HepG2 (cell line): ENCODE measurements at regions not wholly inside any gene's neighbourhood (a gene's known extent, or its start where the extent isn't known, plus 50 kb on each side); places are given as distances from the start of the nearest gene placed in this dataset.

Experiments used
- ARNT2 ChIP-seq: sonication (generic); formaldehyde crosslinking; IDR thresholded peaks from 2 replicates; pipeline ENCODE4 v1.8.0; 2022; ENCODE audit warnings: mild to moderate bottlenecking, low read depth, missing genetic modification reagents, moderate library complexity
- BATF2 ChIP-seq: sonication (generic); formaldehyde crosslinking; IDR thresholded peaks from 2 replicates; pipeline ENCODE4 v1.8.0; 2022; ENCODE audit warnings: mild to moderate bottlenecking, missing genetic modification reagents, moderate library complexity
- CCDC6 ChIP-seq: sonication (generic); formaldehyde crosslinking; IDR thresholded peaks from 2 replicates; pipeline ENCODE4 v1.8.1; 2022; ENCODE audit warnings: mild to moderate bottlenecking, missing genetic modification reagents, moderate library complexity
- CREB3 ChIP-seq: sonication (generic); formaldehyde crosslinking; IDR thresholded peaks from 2 replicates; pipeline ENCODE4 v1.5.0; 2020; ENCODE audit warnings: missing genetic modification reagents
- DR1 ChIP-seq: sonication (generic); formaldehyde crosslinking; IDR thresholded peaks from 2 replicates; pipeline ENCODE4 v1.8.0; 2021; ENCODE audit warnings: mild to moderate bottlenecking, missing genetic modification reagents, inconsistent platforms
- FOXP1 ChIP-seq, 2 experiments: fragments of 450-650 bp in 1 of 2; IDR thresholded peaks; 2 replicates each; pipeline ENCODE4 v1.6.1; 2017 to 2018; ENCODE audit warnings: antibody characterized with exemption in 1 of 2
- HDAC2 ChIP-seq: sonication (generic); formaldehyde crosslinking; IDR thresholded peaks from 2 replicates; pipeline ENCODE4 v1.4.0; 2020; ENCODE audit warnings: missing genetic modification reagents
- IKZF1 ChIP-seq: fragments of 450-650 bp; IDR thresholded peaks from 2 replicates; pipeline ENCODE4 v1.7.1; 2016
- ISX ChIP-seq: sonication (generic); formaldehyde crosslinking; conservative IDR thresholded peaks from 2 replicates; pipeline ENCODE4 v1.5.0; 2020; ENCODE audit warnings: missing genetic modification reagents
- KLF15 ChIP-seq: sonication (generic); formaldehyde crosslinking; IDR thresholded peaks from 2 replicates; pipeline ENCODE4 v1.8.1; 2023; ENCODE audit warnings: borderline replicate concordance, mild to moderate bottlenecking, inconsistent platforms, missing genetic modification reagents, mixed read lengths
- MLLT10 ChIP-seq: sonication (generic); formaldehyde crosslinking; IDR thresholded peaks from 2 replicates; pipeline ENCODE4 v1.4.0; 2020; ENCODE audit warnings: missing genetic modification reagents
- NFRKB ChIP-seq: fragments of 450-650 bp; IDR thresholded peaks from 2 replicates; pipeline ENCODE4 v1.6.1; 2017
- NR1H2 ChIP-seq: sonication (generic); formaldehyde crosslinking; IDR thresholded peaks from 2 replicates; pipeline ENCODE4 v1.8.1; 2022; ENCODE audit warnings: low read depth, missing genetic modification reagents, borderline replicate concordance
- ONECUT2 ChIP-seq: sonication (generic); formaldehyde crosslinking; IDR thresholded peaks from 2 replicates; pipeline ENCODE4 v1.4.0; 2020; ENCODE audit warnings: missing genetic modification reagents
- PLRG1 ChIP-seq: fragments of 450-650 bp; conservative IDR thresholded peaks from 2 replicates; pipeline ENCODE4 v1.6.1; 2016
- PPARG ChIP-seq: conservative IDR thresholded peaks from 2 replicates; pipeline ENCODE4 v1.6.1; 2016; ENCODE audit warnings: missing biosample characterization, missing genetic modification reagents
- SAP130 ChIP-seq: IDR thresholded peaks from 2 replicates; pipeline ENCODE4 v1.6.1; 2016; ENCODE audit warnings: low read depth
- TAF15 ChIP-seq: fragments of 200-400 bp; formaldehyde crosslinking; IDR thresholded peaks from one replicate; pipeline ENCODE4 v1.6.1; 2018; ENCODE audit warnings: mild to moderate bottlenecking, low read depth, low read length; ENCODE audit not compliant: poor library complexity, severe bottlenecking
- TBL1XR1 ChIP-seq: fragments of 150-350 bp; IDR thresholded peaks from 2 replicates; pipeline ENCODE4 v1.6.1; 2014; ENCODE audit warnings: borderline replicate concordance, low read length; ENCODE audit not compliant: partially characterized antibody
- TCF12 ChIP-seq, 2 experiments: fragments of 450-650 bp in 1 of 2; sonication (generic) in 1 of 2; formaldehyde crosslinking in 1 of 2; IDR thresholded peaks; 2 replicates each; pipeline versions ENCODE4 v1.6.1 to v1.8.0; 2017 to 2022; ENCODE audit warnings: antibody characterized with exemption in 1 of 2, mild to moderate bottlenecking in 1 of 2, missing genetic modification reagents in 1 of 2, moderate library complexity in 1 of 2
- ZBTB33 ChIP-seq: sonication (generic); formaldehyde crosslinking; IDR thresholded peaks from 2 replicates; pipeline ENCODE4 v1.4.0; 2020; ENCODE audit warnings: missing genetic modification reagents
- ZBTB7A ChIP-seq: sonication (generic); formaldehyde crosslinking; IDR thresholded peaks from 2 replicates; pipeline ENCODE4 v1.8.0; 2022; ENCODE audit warnings: mild to moderate bottlenecking, missing genetic modification reagents
- ZC3H4 ChIP-seq: sonication (generic); formaldehyde crosslinking; IDR thresholded peaks from 2 replicates; pipeline ENCODE4 v1.4.0; 2020; ENCODE audit warnings: missing genetic modification reagents, borderline replicate concordance
- ZNF33B ChIP-seq: sonication (generic); formaldehyde crosslinking; IDR thresholded peaks from 2 replicates; pipeline ENCODE4 v1.5.1; 2020; ENCODE audit warnings: mild to moderate bottlenecking, missing genetic modification reagents
- ZNF567 ChIP-seq: sonication (generic); formaldehyde crosslinking; IDR thresholded peaks from 2 replicates; pipeline ENCODE4 v1.8.1; 2023; ENCODE audit warnings: mild to moderate bottlenecking, missing genetic modification reagents, borderline replicate concordance
- ZNF605 ChIP-seq: sonication (generic); formaldehyde crosslinking; IDR thresholded peaks from 2 replicates; pipeline ENCODE4 v1.8.0; 2022; ENCODE audit warnings: mild to moderate bottlenecking, missing genetic modification reagents
- ZNF761 ChIP-seq: sonication (generic); formaldehyde crosslinking; conservative IDR thresholded peaks from 2 replicates; pipeline ENCODE4 v1.4.0; 2020; ENCODE audit warnings: mild to moderate bottlenecking, missing genetic modification reagents
- TF ChIP-seq, protein P1 (sequence below): sonication (generic); formaldehyde crosslinking; IDR thresholded peaks from 2 replicates; pipeline ENCODE4 v1.4.0; 2020; ENCODE audit warnings: mild to moderate bottlenecking, missing genetic modification reagents

GRCh38 chr16:14345512-14346115 lies 274.5 kb downstream of the MRTFB start (continued):
- TF ChIP-seq CREB3 (CRISPR knock-in tag) = no peak
- TF ChIP-seq NR1H2 = no peak
- TF ChIP-seq NFRKB = no peak
- no peak for TF ChIP-seq ZNF761
- TF ChIP-seq HDAC2 (CRISPR knock-in tag) = peak; percentile 49
- no peak for TF ChIP-seq ISX
- no peak for TF ChIP-seq FOXP1 (IDR thresholded peaks at IDR 0.05)
- no peak; the same call in 1 of the 2 replicates for TF ChIP-seq FOXP1 (CRISPR knock-in tag; IDR thresholded peaks at IDR 0.05)
- no peak for TF ChIP-seq MLLT10
- TF ChIP-seq TAF15 = no peak
- TF ChIP-seq ONECUT2 (CRISPR knock-in tag) = no peak
- TF ChIP-seq SAP130 = peak; percentile 44; the same call in 1 of the 2 replicates
- TF ChIP-seq ARNT2 (CRISPR knock-in tag) = no peak
- TF ChIP-seq PLRG1 = no peak
- TF ChIP-seq BATF2 (CRISPR knock-in tag) = 0 out of 2 replicates have a peak, but pooled peaks have one; percentile 55
- TF ChIP-seq CCDC6 (CRISPR knock-in tag) = no peak
- peak; percentile 73 for TF ChIP-seq ZBTB33 (CRISPR knock-in tag)
- TF ChIP-seq ZNF605 = no peak
- no peak for TF ChIP-seq ZNF567 (CRISPR knock-in tag)
- TF ChIP-seq IKZF1 = no peak
- TF ChIP-seq, protein P1, sequence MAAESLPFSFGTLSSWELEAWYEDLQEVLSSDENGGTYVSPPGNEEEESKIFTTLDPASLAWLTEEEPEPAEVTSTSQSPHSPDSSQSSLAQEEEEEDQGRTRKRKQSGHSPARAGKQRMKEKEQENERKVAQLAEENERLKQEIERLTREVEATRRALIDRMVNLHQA (CRISPR knock-in tag) = no peak
- TF ChIP-seq DR1 = no peak
- TF ChIP-seq ZNF33B (CRISPR knock-in tag) = no peak
- no peak for TF ChIP-seq ZC3H4 (CRISPR knock-in tag)
- no peak for TF ChIP-seq TCF12 (IDR thresholded peaks at IDR 0.05)
- no peak for TF ChIP-seq TCF12 (CRISPR knock-in tag; IDR thresholded peaks at IDR 0.05)
- no peak for TF ChIP-seq KLF15 (CRISPR knock-in tag)
- peak; percentile 53 for TF ChIP-seq TBL1XR1
- TF ChIP-seq ZBTB7A (CRISPR knock-in tag) = 0 out of 2 replicates have a peak, but pooled peaks have one; percentile 65
- TF ChIP-seq PPARG = peak; percentile 53; the same call in 1 of the 2 replicates
